ENCODE measurements at regions not wholly inside any gene's neighbourhood (a gene's known extent, or its start where the extent isn't known, plus 50 kb on each side); places are given as distances from the start of the nearest gene placed in this dataset.

DNA sequence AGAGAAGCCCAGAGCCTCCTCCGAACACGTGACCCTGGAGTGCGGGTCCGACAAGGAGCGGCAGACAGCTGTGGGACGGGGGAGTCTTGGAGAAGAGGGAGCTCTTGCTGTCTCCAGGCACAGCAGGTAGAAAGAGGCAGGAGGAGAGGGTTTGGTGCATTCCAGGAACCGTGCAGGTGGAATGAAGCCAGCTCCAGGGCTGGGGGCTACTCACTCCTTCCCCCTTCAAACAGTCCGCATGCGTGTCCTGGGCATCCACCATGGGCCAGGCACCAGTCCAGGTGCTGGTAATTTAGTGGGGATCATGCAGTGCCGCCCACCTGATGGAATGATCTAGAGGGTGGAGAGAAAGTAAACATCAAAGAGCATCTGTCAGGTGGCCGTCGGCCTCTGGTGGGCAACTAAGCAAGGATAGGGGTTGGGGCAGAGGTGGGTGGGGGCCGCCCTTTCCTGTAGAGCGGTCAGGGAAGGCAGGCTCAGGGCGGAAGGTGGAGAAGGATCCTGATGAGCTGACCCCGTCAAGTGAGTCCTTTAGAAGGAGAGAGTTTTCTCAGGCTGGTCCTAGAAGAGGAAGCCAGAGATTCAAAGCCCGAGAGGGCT lies 850.0 kb downstream of the TBC1D22A start:
- H3K14ac ChIP-seq (replicated peaks; ENCODE audit: low read depth, low read length): no peak overlapping the region
- dilution Hi-C loops (cut with HindIII; ENCODE audit: low sequenced_read_pairs, unreplicated experiment): no loop called here
- no peak overlapping the region for H2BK5ac ChIP-seq (ENCODE audit: low read depth, low read length, poor library complexity, severe bottlenecking)
- no peak overlapping the region for H2BK15ac ChIP-seq (ENCODE audit: low read depth, low read length)
- H3K36me3 ChIP-seq (ENCODE audit: control insufficient read depth, insufficient read depth, low read length): no peaks in the 10 kb centered on the region
- H2AK9ac ChIP-seq (replicated peaks; ENCODE audit: low read depth, low read length, poor library complexity): peak overlapping the region; percentile 42
- no peak overlapping the region for H3K4me3 ChIP-seq (ENCODE audit: insufficient read depth, low read depth, low read length)
- no TSS peak for BruUV-seq (replicated peaks)
- H4K5ac ChIP-seq (ENCODE audit: low read depth, low read length): no peak overlapping the region
- peaks cover 55% of the 10 kb centered on the region for H3K9me3 ChIP-seq (ENCODE audit: control insufficient read depth, insufficient read depth, low read length)
- no peak overlapping the region for H3K4ac ChIP-seq (ENCODE audit: low read depth, low read length)
- no peaks in the 10 kb centered on the region for H3K9me1 ChIP-seq (ENCODE audit: insufficient read depth, low read length)
- H2BK120ac ChIP-seq (ENCODE audit: low read depth, low read length): no peak overlapping the region
- no peak overlapping the region for H3K23ac ChIP-seq (ENCODE audit: low read depth, low read length)
- no peaks in the 10 kb centered on the region for H3K79me1 ChIP-seq (ENCODE audit: low read depth in 1 of 2, low read length in 2 of 2)
- no peaks in the 10 kb centered on the region for H3K27me3 ChIP-seq (ENCODE audit: control insufficient read depth, insufficient read depth, low read length)
- no peak overlapping the region for H3K56ac ChIP-seq (ENCODE audit: extremely low read depth, insufficient read depth, low read length)
- H3K27ac ChIP-seq (ENCODE audit: insufficient read depth, low read length): no peak overlapping the region
- DNase-seq: no peak
- H2BK20ac ChIP-seq (ENCODE audit: low read depth, low read length): no peak overlapping the region
- H4K20me1 ChIP-seq (ENCODE audit: insufficient read depth, low read length): no peaks in the 10 kb centered on the region
- no peak overlapping the region for H3K9ac ChIP-seq (ENCODE audit: low read depth, low read length)
- no peak overlapping the region for H2AFZ ChIP-seq (replicated peaks; ENCODE audit: low read length, poor library complexity)
- no peak overlapping the region for H4K8ac ChIP-seq (ENCODE audit: low read depth in 2 of 2, low read length in 2 of 2)
- intact Hi-C loops (cut with micrococcal nuclease): no loop called here
- WGBS, 2 experiments (ENCODE audit: extremely low coverage in 2 of 2, insufficient read length in 1 of 2): 46% methylated on average over 4 of the region's 17 CpGs; no CpG with 5 or more reads in 1 of the 2 experiments
- H3K4me2 ChIP-seq (ENCODE audit: low read depth, low read length): no peak overlapping the region
- TF ChIP-seq CHD1 (IDR thresholded peaks at IDR 0.05; ENCODE audit: low read depth, low read length) (no peak), FOS (IDR thresholded peaks at IDR 0.05; ENCODE audit: low read depth, low read length) (no peak), POLR2A (IDR thresholded peaks at IDR 0.05; ENCODE audit: low read depth, low read length) (no peak), RFX5 (IDR thresholded peaks at IDR 0.05; ENCODE audit: low read depth, low read length) (no peak), SMC3 (IDR thresholded peaks at IDR 0.05; ENCODE audit: low read depth, low read length) (no peak), CEBPB (IDR thresholded peaks at IDR 0.05; ENCODE audit: low read depth, low read length) (no peak), RAD21 (IDR thresholded peaks at IDR 0.05; ENCODE audit: low read length) (no peak), MAZ (IDR thresholded peaks at IDR 0.05; ENCODE audit: borderline replicate concordance, low read depth, low read length) (no peak), MAFK (IDR thresholded peaks at IDR 0.05; ENCODE audit: low read depth, low read length) (no peak), NFE2L2 (IDR thresholded peaks at IDR 0.05; ENCODE audit: low read depth, low read length) (no peak), BHLHE40 (IDR thresholded peaks at IDR 0.05; ENCODE audit: low read depth, low read length) (no peak)
- TF ChIP-seq, protein P1, sequence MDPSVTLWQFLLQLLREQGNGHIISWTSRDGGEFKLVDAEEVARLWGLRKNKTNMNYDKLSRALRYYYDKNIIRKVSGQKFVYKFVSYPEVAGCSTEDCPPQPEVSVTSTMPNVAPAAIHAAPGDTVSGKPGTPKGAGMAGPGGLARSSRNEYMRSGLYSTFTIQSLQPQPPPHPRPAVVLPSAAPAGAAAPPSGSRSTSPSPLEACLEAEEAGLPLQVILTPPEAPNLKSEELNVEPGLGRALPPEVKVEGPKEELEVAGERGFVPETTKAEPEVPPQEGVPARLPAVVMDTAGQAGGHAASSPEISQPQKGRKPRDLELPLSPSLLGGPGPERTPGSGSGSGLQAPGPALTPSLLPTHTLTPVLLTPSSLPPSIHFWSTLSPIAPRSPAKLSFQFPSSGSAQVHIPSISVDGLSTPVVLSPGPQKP (IDR thresholded peaks at IDR 0.05; ENCODE audit: borderline replicate concordance, low read depth, low read length): no peak
- TF ChIP-seq, protein P2, sequence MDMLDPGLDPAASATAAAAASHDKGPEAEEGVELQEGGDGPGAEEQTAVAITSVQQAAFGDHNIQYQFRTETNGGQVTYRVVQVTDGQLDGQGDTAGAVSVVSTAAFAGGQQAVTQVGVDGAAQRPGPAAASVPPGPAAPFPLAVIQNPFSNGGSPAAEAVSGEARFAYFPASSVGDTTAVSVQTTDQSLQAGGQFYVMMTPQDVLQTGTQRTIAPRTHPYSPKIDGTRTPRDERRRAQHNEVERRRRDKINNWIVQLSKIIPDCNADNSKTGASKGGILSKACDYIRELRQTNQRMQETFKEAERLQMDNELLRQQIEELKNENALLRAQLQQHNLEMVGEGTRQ (IDR thresholded peaks at IDR 0.05; ENCODE audit: low read depth, low read length): no peak
- TF ChIP-seq, protein P3, sequence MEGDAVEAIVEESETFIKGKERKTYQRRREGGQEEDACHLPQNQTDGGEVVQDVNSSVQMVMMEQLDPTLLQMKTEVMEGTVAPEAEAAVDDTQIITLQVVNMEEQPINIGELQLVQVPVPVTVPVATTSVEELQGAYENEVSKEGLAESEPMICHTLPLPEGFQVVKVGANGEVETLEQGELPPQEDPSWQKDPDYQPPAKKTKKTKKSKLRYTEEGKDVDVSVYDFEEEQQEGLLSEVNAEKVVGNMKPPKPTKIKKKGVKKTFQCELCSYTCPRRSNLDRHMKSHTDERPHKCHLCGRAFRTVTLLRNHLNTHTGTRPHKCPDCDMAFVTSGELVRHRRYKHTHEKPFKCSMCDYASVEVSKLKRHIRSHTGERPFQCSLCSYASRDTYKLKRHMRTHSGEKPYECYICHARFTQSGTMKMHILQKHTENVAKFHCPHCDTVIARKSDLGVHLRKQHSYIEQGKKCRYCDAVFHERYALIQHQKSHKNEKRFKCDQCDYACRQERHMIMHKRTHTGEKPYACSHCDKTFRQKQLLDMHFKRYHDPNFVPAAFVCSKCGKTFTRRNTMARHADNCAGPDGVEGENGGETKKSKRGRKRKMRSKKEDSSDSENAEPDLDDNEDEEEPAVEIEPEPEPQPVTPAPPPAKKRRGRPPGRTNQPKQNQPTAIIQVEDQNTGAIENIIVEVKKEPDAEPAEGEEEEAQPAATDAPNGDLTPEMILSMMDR (conservative IDR thresholded peaks at IDR 0.05; ENCODE audit: low read depth, low read length): no peak
- ChIA-PET POLR2A (ENCODE audit: unreplicated experiment) (no interaction called here), CTCF (no interaction called here)
- no peak overlapping the region for H4K91ac ChIP-seq (ENCODE audit: insufficient read depth, low read depth, low read length)
- no peaks in the 10 kb centered on the region for H3K4me1 ChIP-seq (ENCODE audit: control insufficient read depth, insufficient read depth, low read length)
- H3K18ac ChIP-seq (ENCODE audit: low read depth, low read length): no peak overlapping the region
- ATAC-seq (ENCODE audit: low read depth): no peak
- no peak overlapping the region for H2AK5ac ChIP-seq (ENCODE audit: low read depth, low read length)
- in situ Hi-C loops (cut with MboI; ENCODE audit: low sequenced_read_pairs): no loop called here

All from IMR-90 (cell line).